GM21447 (cell line): ENCODE measurements at regions not wholly inside any gene's neighbourhood (a gene's known extent, or its start where the extent isn't known, plus 50 kb on each side); places are given as distances from the start of the nearest gene placed in this dataset.

Experiments used
- ATAC-seq: cut with Tn5 transposase; IDR thresholded peaks from one replicate; pipeline ENCODE4 v1.9.1; 2021; ENCODE audit not compliant: unreplicated experiment

DNA sequence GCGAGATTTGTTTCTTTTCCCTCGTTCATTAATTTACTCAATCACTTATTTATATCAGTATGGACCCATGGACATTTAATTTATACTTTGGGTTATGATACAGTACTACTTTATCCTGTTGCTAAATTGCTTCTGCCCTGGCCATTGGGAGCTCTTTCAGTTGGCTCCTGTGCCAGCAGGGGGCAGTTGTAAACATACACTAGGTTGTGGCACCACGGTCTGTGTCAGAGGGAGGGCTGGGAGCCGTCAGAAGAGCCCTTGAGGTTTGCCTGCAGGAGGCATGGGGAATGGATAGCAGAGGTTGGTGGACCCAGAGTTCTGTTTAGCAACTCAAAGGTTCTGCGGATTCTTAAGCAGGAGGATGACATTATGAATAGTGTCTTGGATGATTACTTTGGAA, 94.3 kb downstream of the ERCC5 start:
- no peak for ATAC-seq

DNA sequence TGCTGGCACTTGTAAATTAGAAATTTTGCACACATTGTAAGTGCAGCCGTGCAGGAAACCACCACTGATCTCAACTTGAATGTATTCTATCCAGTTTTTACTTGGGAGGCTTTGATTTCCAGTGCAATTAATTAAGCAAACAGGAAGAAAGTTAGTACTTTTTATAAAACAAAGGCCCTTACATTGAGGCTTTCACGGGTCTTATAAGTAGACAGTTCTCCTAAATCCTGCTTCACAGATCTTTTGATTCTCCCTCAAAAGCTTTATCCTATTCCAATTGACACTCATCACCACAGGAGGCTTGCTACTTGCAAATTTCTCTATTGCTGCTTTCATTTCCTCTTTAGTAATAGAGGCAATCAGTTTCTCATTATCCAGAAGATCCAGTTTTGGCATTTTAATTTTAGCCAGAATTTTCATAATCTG, 90.1 kb downstream of the ERCC5 start:
- ATAC-seq: peak; percentile 47

DNA sequence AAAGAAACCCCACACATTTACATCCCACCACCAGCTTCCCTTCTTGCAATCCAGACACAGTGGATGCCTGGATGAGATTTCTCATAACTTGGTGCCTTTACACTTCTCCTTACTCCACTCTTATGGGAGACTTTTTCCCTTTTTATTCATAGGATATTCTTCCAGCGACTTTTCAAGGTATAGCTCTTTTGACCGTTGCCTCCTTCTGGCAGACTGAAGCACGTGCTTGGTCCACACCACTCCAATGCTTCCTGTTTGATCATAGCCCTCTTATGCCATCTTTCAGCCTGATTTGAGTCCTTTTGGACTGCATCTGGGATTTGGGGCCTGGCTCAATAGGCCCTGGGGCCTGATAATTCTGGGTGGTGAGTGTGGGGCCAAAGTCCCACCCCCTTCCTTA, 87.7 kb downstream of the ERCC5 start:
- no peak for ATAC-seq

DNA sequence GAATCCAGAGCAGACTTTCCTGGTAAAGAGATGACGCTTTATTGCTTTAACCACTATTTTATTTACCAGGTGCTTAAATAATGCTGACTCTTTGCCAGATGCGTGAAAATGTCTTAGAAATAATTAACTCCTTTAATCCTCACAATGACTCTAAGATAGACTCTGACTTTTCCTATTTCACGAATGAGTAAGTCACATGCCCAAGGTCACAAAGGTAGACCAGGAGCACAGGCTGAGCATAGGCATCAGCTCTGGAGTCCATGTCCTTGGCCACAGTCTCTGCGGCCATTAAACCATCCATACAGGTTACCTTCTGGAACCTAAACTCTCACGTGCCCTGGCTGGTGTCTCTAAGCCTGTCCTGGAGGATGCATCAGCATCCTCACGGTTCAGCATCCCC, 87.3 kb downstream of the ERCC5 start:
- ATAC-seq: no peak

DNA sequence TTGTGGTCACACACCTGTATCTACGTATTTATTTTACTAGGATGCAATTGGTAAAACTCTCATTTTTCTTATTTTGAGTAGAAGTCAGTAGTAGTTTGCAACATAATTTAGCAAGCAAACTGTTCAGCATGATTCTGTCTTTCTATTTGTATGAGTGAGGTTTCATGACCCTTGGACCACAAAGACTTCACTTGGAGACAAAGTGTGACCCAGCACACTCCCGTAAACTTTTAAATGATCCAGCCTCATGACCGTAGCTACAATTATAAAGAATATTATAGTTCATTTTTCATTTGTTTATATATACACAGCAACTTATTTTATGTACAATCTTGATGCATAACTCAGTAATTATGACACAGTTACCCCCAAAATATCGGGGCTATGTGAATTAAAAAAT, 86.5 kb downstream of the ERCC5 start:
- ATAC-seq: no peak

DNA sequence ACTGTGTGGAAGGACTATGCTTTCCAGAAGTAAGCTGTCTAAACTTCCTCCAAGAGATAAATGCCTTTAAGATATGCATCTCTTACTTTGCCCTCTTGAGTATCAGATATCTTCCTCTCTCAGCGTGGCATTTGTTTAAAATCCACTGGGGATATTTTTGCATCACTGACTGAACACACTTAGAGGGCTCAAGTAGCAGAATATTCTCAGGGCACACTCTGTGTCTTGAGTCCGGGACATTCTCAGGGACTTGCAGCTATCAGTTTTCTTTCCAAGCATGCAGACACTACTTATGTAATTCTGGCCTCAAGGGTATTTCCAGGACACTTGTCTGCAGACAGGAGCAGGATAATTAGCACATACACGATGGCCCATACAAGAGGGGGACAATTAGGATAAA, 84.7 kb downstream of the ERCC5 start:
- ATAC-seq: no peak

DNA sequence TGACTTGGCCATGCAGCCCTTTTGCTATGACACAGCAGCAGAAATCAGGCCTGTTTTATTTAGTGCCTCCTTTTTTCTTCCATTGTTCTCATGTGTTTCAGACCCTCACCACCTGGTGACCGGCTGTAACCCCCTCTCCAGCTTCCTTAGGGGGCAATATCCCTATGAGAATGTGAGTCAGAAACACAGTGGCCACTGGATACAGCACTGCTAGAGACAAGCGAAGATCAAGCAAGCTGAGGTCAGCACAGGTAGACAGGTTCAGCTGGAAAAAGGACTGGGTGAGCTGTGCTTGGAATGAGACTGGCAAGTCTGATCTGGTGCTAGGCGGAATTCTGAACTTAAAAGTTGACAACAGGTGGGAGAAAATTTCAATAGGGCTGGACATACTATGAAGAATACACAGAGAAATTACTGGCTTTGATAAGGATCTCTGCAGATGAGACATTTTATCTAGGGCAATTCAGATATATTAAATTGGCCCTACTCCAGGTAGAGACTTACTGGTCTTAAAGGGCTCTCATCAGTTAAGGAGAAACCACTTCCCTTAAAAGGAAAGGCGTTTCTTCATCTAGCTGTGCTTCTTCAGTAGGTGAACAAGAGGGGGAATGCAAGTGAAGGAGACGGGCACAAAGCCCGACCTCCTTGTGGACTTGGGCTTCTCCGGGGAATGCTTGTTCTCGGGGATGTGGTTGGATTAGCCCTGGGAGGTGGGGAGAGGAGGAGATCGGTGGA, 83.3 kb downstream of the ERCC5 start:
- no peak for ATAC-seq
